Uterus (tissue), 3 donors: ENCODE measurements at regions not wholly inside any gene's neighbourhood (a gene's known extent, or its start where the extent isn't known, plus 50 kb on each side); places are given as distances from the start of the nearest gene placed in this dataset.
"Not testable (repeated sequence)": the region's sequence is repeated elsewhere in the genome, so short reads cannot be mapped to it uniquely, and the experiment has no call there.

Experiments
- DNase-seq, 2 donors: peaks; one replicate each; pipeline ENCODE4 v3.0.0-alpha.2; 2019 to 2020
- H3K27ac ChIP-seq, 2 donors: fragments of 200-600 bp; sonication (generic); 1 replicate in 1 of 2; 2 replicates in 1 of 2; pipeline ENCODE4 v1.5.1; 2016 to 2018
- H3K27me3 ChIP-seq, 2 donors: fragments of 200-600 bp; sonication (generic); one replicate each; pipeline ENCODE4 v1.5.1; 2018 to 2019; ENCODE audit warnings: control low read depth in 1 of 2
- H3K36me3 ChIP-seq, 2 donors: fragments of 200-600 bp; sonication (generic); one replicate each; pipeline ENCODE4 v1.5.1; 2019; ENCODE audit warnings: control low read depth in 1 of 2
- H3K4me1 ChIP-seq, 2 donors: fragments of 200-600 bp; sonication (generic); one replicate each; pipeline ENCODE4 v1.5.1; 2018 to 2019; ENCODE audit warnings: control low read depth in 1 of 2
- H3K4me3 ChIP-seq, 2 donors: fragments of 200-600 bp; sonication (generic); 1 replicate in 1 of 2; 2 replicates in 1 of 2; pipeline ENCODE4 v1.5.1; 2018 to 2019; ENCODE audit warnings: mild to moderate bottlenecking in 1 of 2
- H3K9me3 ChIP-seq, 2 donors: fragments of 200-600 bp; sonication (generic); one replicate each; pipeline ENCODE4 v1.5.1; 2019; ENCODE audit warnings: control low read depth in 1 of 2
- POLR2A ChIP-seq, 2 donors: fragments of 450-650 bp; IDR thresholded peaks; one replicate each; pipeline ENCODE4 v1.6.1; 2016; ENCODE audit warnings: antibody characterized with exemption in 2 of 2, mild to moderate bottlenecking in 1 of 2, moderate library complexity in 1 of 2
- intact Hi-C: fragments of 100-400 bp; cut with DNase I; formaldehyde crosslinking; loops from one replicate; pipeline ENCODE4 v1.15.1; 2023; ENCODE audit warnings: low total_unique reads
- TF ChIP-seq, protein P1 (sequence below), 4 experiments: fragments of 200-600 bp in 2 of 4; fragments of 450-650 bp in 2 of 4; sonication (generic) in 2 of 4; IDR thresholded peaks; one replicate each; pipeline ENCODE4 v1.5.1; 2016 to 2019; ENCODE audit warnings: antibody characterized with exemption in 4 of 4, mild to moderate bottlenecking in 2 of 4, moderate library complexity in 1 of 4
- donor health status: DM: yes; HTN: yes; CAD: no.

- no peak overlapping the region for H3K27ac ChIP-seq
- H3K36me3 ChIP-seq, result no peaks in the 10 kb centered on the region
- intact Hi-C loops, result no loop called here
- no peak overlapping the region for H3K4me3 ChIP-seq
- no peaks in the 10 kb centered on the region for H3K9me3 ChIP-seq
- DNase-seq, result no peak
- no peaks in the 10 kb centered on the region for H3K27me3 ChIP-seq
- TF ChIP-seq POLR2A (IDR thresholded peaks at IDR 0.05), result no peak
- TF ChIP-seq, protein P1, sequence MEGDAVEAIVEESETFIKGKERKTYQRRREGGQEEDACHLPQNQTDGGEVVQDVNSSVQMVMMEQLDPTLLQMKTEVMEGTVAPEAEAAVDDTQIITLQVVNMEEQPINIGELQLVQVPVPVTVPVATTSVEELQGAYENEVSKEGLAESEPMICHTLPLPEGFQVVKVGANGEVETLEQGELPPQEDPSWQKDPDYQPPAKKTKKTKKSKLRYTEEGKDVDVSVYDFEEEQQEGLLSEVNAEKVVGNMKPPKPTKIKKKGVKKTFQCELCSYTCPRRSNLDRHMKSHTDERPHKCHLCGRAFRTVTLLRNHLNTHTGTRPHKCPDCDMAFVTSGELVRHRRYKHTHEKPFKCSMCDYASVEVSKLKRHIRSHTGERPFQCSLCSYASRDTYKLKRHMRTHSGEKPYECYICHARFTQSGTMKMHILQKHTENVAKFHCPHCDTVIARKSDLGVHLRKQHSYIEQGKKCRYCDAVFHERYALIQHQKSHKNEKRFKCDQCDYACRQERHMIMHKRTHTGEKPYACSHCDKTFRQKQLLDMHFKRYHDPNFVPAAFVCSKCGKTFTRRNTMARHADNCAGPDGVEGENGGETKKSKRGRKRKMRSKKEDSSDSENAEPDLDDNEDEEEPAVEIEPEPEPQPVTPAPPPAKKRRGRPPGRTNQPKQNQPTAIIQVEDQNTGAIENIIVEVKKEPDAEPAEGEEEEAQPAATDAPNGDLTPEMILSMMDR (IDR thresholded peaks at IDR 0.05), result no peak
- no peaks in the 10 kb centered on the region for H3K4me1 ChIP-seq
These were observed 311.2 kb downstream of the RPLP1 start for GRCh38 chr15:69763831-69764230.

DNA sequence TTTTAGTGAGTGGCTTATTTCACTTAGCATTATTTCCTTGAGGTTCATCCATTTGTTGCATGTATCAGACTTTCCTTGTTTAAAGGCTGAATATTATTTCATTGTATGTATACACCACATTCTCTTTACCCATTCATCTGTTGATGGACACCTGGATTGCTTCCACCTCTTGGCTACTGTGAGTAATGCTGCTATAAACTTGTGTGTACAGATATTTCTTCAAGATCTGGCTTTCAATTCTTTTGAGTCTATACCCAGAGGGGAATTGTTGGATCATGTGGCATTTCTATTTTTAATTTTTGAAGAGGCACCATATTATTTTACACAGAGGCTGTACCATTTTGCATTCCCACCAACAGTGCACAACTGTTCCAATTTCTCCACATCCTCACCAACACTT lies 313.5 kb downstream of the RPLP1 start:
- intact Hi-C loops, result no loop called here
- Histone ChIP-seq H3K27me3 (no peaks in the 10 kb centered on the region), H3K4me3 (no peak overlapping the region), H3K4me1 (no peaks in the 10 kb centered on the region), H3K9me3 (no peaks in the 10 kb centered on the region), H3K27ac (no peak overlapping the region), H3K36me3 (no peaks in the 10 kb centered on the region)
- TF ChIP-seq POLR2A (IDR thresholded peaks at IDR 0.05), result no peak
- TF ChIP-seq, protein P1 (IDR thresholded peaks at IDR 0.05), result no peak
- DNase-seq, result no peak

- Histone ChIP-seq H3K27me3 (no peaks in the 10 kb centered on the region), H3K4me3 (no peak overlapping the region), H3K9me3 (no peaks in the 10 kb centered on the region), H3K27ac (no peak overlapping the region), H3K36me3 (no peaks in the 10 kb centered on the region), H3K4me1 (no peaks in the 10 kb centered on the region)
- no peak for DNase-seq
- TF ChIP-seq POLR2A (IDR thresholded peaks at IDR 0.05), result no peak
- intact Hi-C loops, result no loop called here
These were observed 314.6 kb downstream of the RPLP1 start for GRCh38 chr15:69767191-69767590.

- H3K4me1 ChIP-seq, DNase-seq, H3K36me3 ChIP-seq, H3K9me3 ChIP-seq, H3K4me3 ChIP-seq, intact Hi-C loops, H3K27me3 ChIP-seq, H3K27ac ChIP-seq: not testable (repeated sequence)
These were observed 316.7 kb downstream of the RPLP1 start for GRCh38 chr15:69769336-69769735.

- H3K4me3 ChIP-seq, H3K27ac ChIP-seq, H3K9me3 ChIP-seq, H3K27me3 ChIP-seq, intact Hi-C loops, DNase-seq, H3K4me1 ChIP-seq, H3K36me3 ChIP-seq: not testable (repeated sequence)
These were observed 321.6 kb downstream of the RPLP1 start for GRCh38 chr15:69774258-69774657.

GRCh38 chr15:69774711-69775110 lies 322.1 kb downstream of the RPLP1 start:
- H3K9me3 ChIP-seq, intact Hi-C loops, H3K4me1 ChIP-seq, H3K4me3 ChIP-seq, DNase-seq, H3K36me3 ChIP-seq, H3K27ac ChIP-seq, H3K27me3 ChIP-seq: not testable (repeated sequence)

DNA sequence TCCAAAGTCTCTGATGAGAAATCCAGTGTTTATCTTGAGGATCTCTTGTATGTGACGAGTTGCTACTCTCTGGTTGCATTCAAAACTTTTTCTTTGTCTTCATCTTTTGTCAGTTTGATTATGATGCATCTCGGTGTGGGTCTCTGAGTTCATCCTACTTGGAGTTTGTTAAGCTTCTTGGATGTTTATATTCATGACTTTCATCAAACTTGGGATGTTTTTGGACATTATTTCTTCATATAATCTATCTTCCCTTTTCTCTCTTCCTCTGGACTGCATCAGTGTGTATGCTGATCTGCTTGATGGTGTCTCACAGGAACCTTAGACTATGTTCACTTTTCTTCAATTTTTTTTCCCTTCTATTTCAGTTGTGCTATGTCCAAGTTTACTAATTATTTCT lies 320.4 kb downstream of the TLE3 start:
- Histone ChIP-seq H3K4me3 (no peak overlapping the region), H3K27ac (no peak overlapping the region), H3K27me3 (no peaks in the 10 kb centered on the region), H3K9me3 (no peaks in the 10 kb centered on the region), H3K36me3 (no peaks in the 10 kb centered on the region), H3K4me1 (no peaks in the 10 kb centered on the region)
- intact Hi-C loops, result no loop called here
- TF ChIP-seq POLR2A (IDR thresholded peaks at IDR 0.05), result no peak
- TF ChIP-seq, protein P1 (IDR thresholded peaks at IDR 0.05), result no peak
- DNase-seq, result no peak
